Transverse colon (tissue), 4 donors: ENCODE measurements at regions not wholly inside any gene's neighbourhood (a gene's known extent, or its start where the extent isn't known, plus 50 kb on each side); places are given as distances from the start of the nearest gene placed in this dataset.

ENCODE experiments used
- DNase-seq: peaks from one replicate; pipeline ENCODE4 v3.0.0-alpha.2; 2019
- H3K27ac ChIP-seq, 4 donors: fragments of 200-600 bp; sonication (generic); 2 replicates each; pipeline ENCODE4 v1.5.1; 2016 to 2018; ENCODE audit warnings: inconsistent platforms in 4 of 4
- H3K27me3 ChIP-seq: fragments of 200-600 bp; sonication (generic); 2 replicates; pipeline ENCODE4 v1.5.1; 2017; ENCODE audit warnings: inconsistent platforms
- H3K36me3 ChIP-seq, 4 donors: fragments of 200-600 bp; sonication (generic); 2 replicates each; pipeline ENCODE4 v1.5.1; 2017 to 2019; ENCODE audit warnings: inconsistent platforms in 4 of 4
- H3K4me1 ChIP-seq, 4 donors: fragments of 200-600 bp; sonication (generic); 2 replicates each; pipeline ENCODE4 v1.5.1; 2017 to 2020; ENCODE audit warnings: inconsistent platforms in 4 of 4
- H3K4me3 ChIP-seq, 4 donors: fragments of 200-600 bp; sonication (generic); 1 replicate in 1 of 4; 2 replicates in 3 of 4; pipeline versions ENCODE4 v1.5.1 to v1.6.1; 2017 to 2019; ENCODE audit warnings: inconsistent platforms in 4 of 4
- H3K9me3 ChIP-seq, 2 donors: fragments of 200-600 bp; sonication (generic); 2 replicates each; pipeline ENCODE4 v1.5.1; 2017 to 2019; ENCODE audit warnings: inconsistent platforms in 2 of 2
- EP300 ChIP-seq: sonication (generic); formaldehyde crosslinking; IDR thresholded peaks from one replicate; pipeline ENCODE4 v1.6.1; 2017; ENCODE audit warnings: antibody characterized with exemption, low read depth
- POLR2A ChIP-seq: fragments of 450-650 bp; IDR thresholded peaks from one replicate; pipeline ENCODE4 v1.6.1; 2016; ENCODE audit warnings: antibody characterized with exemption, mild to moderate bottlenecking, moderate library complexity
- POLR2AphosphoS5 ChIP-seq, 3 donors: sonication (generic); formaldehyde crosslinking; IDR thresholded peaks; one replicate each; pipeline ENCODE4 v1.6.1; 2016; ENCODE audit warnings: antibody characterized with exemption in 3 of 3
- WGBS, 2 donors: methylation state at CpG; one replicate each; pipeline ENCODE4 v1.1.5; 2018; ENCODE audit warnings: low coverage in 1 of 2; 5-methylcytosine and 5-hydroxymethylcytosine counted together
- in situ Hi-C, 4 donors: fragments of 200-750 bp; cut with MboI; loops; one replicate each; pipeline versions ENCODE4 v1.15.0 to v1.15.1; 2017; ENCODE audit warnings: low sequenced_read_pairs in 3 of 4, low pct_ligation_motif_present in 1 of 4, low pct_unique_long_range_greater_than_20kb in 1 of 4
- intact Hi-C: fragments of 100-400 bp; cut with DNase I; formaldehyde crosslinking; loops from one replicate; pipeline ENCODE4 v1.15.1; 2023; ENCODE audit warnings: low total_unique reads
- TF ChIP-seq, protein P1 (sequence below), 5 experiments: fragments of 200-600 bp in 3 of 5; fragments of 450-650 bp in 2 of 5; sonication (generic) in 3 of 5; IDR thresholded peaks; 1 replicate in 2 of 5; 2 replicates in 3 of 5; pipeline ENCODE4 v1.5.1; 2016 to 2017; ENCODE audit warnings: antibody characterized with exemption in 5 of 5, inconsistent platforms in 3 of 5, mild to moderate bottlenecking in 2 of 5, moderate library complexity in 1 of 5

GRCh38 chr6:140533526-140533925, 1159.1 kb upstream of the CITED2 start:
- H3K27ac ChIP-seq: no peak overlapping the region
- no peaks in the 10 kb centered on the region for H3K9me3 ChIP-seq
- no peaks in the 10 kb centered on the region for H3K36me3 ChIP-seq
- TF ChIP-seq POLR2AphosphoS5 (IDR thresholded peaks at IDR 0.05): no peak
- TF ChIP-seq EP300: no peak
- TF ChIP-seq, protein P1, sequence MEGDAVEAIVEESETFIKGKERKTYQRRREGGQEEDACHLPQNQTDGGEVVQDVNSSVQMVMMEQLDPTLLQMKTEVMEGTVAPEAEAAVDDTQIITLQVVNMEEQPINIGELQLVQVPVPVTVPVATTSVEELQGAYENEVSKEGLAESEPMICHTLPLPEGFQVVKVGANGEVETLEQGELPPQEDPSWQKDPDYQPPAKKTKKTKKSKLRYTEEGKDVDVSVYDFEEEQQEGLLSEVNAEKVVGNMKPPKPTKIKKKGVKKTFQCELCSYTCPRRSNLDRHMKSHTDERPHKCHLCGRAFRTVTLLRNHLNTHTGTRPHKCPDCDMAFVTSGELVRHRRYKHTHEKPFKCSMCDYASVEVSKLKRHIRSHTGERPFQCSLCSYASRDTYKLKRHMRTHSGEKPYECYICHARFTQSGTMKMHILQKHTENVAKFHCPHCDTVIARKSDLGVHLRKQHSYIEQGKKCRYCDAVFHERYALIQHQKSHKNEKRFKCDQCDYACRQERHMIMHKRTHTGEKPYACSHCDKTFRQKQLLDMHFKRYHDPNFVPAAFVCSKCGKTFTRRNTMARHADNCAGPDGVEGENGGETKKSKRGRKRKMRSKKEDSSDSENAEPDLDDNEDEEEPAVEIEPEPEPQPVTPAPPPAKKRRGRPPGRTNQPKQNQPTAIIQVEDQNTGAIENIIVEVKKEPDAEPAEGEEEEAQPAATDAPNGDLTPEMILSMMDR (IDR thresholded peaks at IDR 0.05): no peak
- TF ChIP-seq POLR2A: no peak
- no peaks in the 10 kb centered on the region for H3K27me3 ChIP-seq
- intact Hi-C loops (no loop called here), in situ Hi-C loops (no loop called here)
- H3K4me3 ChIP-seq: no peak overlapping the region
- no peak for DNase-seq
- H3K4me1 ChIP-seq: peaks cover 0 to 5% (median 0%) of the 10 kb centered on the region in 4 donors

DNA sequence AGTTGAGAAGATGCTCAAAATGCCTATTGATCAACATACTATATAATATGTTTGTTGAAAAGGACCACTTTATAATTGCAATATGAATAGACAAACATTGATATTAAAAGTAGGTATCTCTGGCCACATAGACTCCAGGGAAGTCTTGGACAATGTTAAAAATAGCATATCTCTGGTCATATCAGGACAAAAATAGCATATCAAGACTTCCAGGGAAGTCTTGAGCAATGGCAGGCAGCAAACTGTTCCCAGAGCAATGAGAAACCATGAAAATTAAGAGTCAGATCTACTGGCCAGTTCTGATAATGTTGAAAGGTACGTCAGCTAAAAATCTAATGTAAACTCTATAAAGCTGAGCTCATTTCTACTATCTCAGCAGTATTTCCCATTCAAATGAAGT, 1130.3 kb upstream of the CITED2 start:
- no peak for DNase-seq
- TF ChIP-seq EP300 (no peak), POLR2A (no peak), POLR2AphosphoS5 (IDR thresholded peaks at IDR 0.05) (no peak)
- TF ChIP-seq, protein P1 (IDR thresholded peaks at IDR 0.05): no peak
- no peaks in the 10 kb centered on the region for H3K9me3 ChIP-seq
- H3K27ac ChIP-seq: no peak overlapping the region
- 86 to 100% methylated on average over 1 of the region's 1 CpG for WGBS, 2 donors
- H3K4me3 ChIP-seq: no peak overlapping the region
- in situ Hi-C loops: no loop called here
- H3K36me3 ChIP-seq: no peaks in the 10 kb centered on the region
- intact Hi-C loops: no loop called here
- H3K4me1 ChIP-seq: no peaks in the 10 kb centered on the region
- no peaks in the 10 kb centered on the region for H3K27me3 ChIP-seq

GRCh38 chr6:140500849-140501248, 1126.4 kb upstream of the CITED2 start:
- in situ Hi-C loops (no loop called here), intact Hi-C loops (no loop called here)
- Histone ChIP-seq H3K27me3 (no peaks in the 10 kb centered on the region), H3K4me1 (no peaks in the 10 kb centered on the region), H3K4me3 (no peak overlapping the region), H3K9me3 (no peaks in the 10 kb centered on the region), H3K27ac (no peak overlapping the region), H3K36me3 (no peaks in the 10 kb centered on the region)
- DNase-seq: no peak
- 84 to 92% methylated on average over 3 of the region's 3 CpGs for WGBS, 2 donors
- TF ChIP-seq EP300 (no peak), POLR2A (no peak), POLR2AphosphoS5 (IDR thresholded peaks at IDR 0.05) (no peak)
- TF ChIP-seq, protein P1 (IDR thresholded peaks at IDR 0.05): no peak

- Histone ChIP-seq H3K36me3 (no peaks in the 10 kb centered on the region), H3K4me3 (no peak overlapping the region), H3K9me3 (no peaks in the 10 kb centered on the region), H3K4me1 (no peaks in the 10 kb centered on the region), H3K27me3 (no peaks in the 10 kb centered on the region), H3K27ac (no peak overlapping the region)
- in situ Hi-C loops (no loop called here), intact Hi-C loops (no loop called here)
- no peak for DNase-seq
- TF ChIP-seq, protein P1 (IDR thresholded peaks at IDR 0.05): no peak
- TF ChIP-seq POLR2A: no peak
- 89 to 91% methylated on average over 1 of the region's 1 CpG for WGBS, 2 donors
Measured at GRCh38 chr6:140499607-140500006, 1125.2 kb upstream of the CITED2 start.
